RPMI7951 (cell line): ENCODE measurements at regions not wholly inside any gene's neighbourhood (a gene's known extent, or its start where the extent isn't known, plus 50 kb on each side); places are given as distances from the start of the nearest gene placed in this dataset.
"Not testable (repeated sequence)": the region's sequence is repeated elsewhere in the genome, so short reads cannot be mapped to it uniquely, and the experiment has no call there.

Experiments used
- DNase-seq: peaks from one replicate; pipeline ENCODE4 v3.0.0-alpha.2; 2012; ENCODE audit warnings: low read depth

- no peak for DNase-seq
Measured at GRCh38 chr21:18715606-18716005, 312.0 kb upstream of the TMPRSS15 start.

GRCh38 chr21:18716578-18717138 lies 313.1 kb upstream of the TMPRSS15 start:
- DNase-seq, result peak; percentile 3

GRCh38 chr21:18722193-18722592 lies 318.6 kb upstream of the TMPRSS15 start:
- DNase-seq, result no peak

- no peak for DNase-seq
Measured at GRCh38 chr21:18723171-18723570, 319.6 kb upstream of the TMPRSS15 start.

GRCh38 chr21:18725653-18726052 lies 322.1 kb upstream of the TMPRSS15 start:
- DNase-seq, result no peak

- no peak for DNase-seq
Measured at GRCh38 chr21:18741954-18742353, 338.4 kb upstream of the TMPRSS15 start.

- no peak for DNase-seq
Measured at GRCh38 chr21:18743531-18743930, 339.9 kb upstream of the TMPRSS15 start.

GRCh38 chr21:18744840-18745239 lies 341.3 kb upstream of the TMPRSS15 start:
- no peak for DNase-seq

- not testable (repeated sequence) for DNase-seq
Measured at GRCh38 chr21:18752894-18753293, 349.3 kb upstream of the TMPRSS15 start.

- DNase-seq, result peak; percentile 94
Measured at GRCh38 chr21:18756272-18756671, 352.7 kb upstream of the TMPRSS15 start.

- DNase-seq, result no peak
Measured at GRCh38 chr21:18759267-18759666, 355.7 kb upstream of the TMPRSS15 start.

GRCh38 chr21:18759751-18760161 lies 356.2 kb upstream of the TMPRSS15 start:
- DNase-seq, result no peak

- DNase-seq, result no peak
Measured at GRCh38 chr21:18760247-18760646, 356.7 kb upstream of the TMPRSS15 start.

- DNase-seq, result no peak
Measured at GRCh38 chr21:18764720-18765119, 361.1 kb upstream of the TMPRSS15 start.

GRCh38 chr21:18769599-18769998 lies 366.0 kb upstream of the TMPRSS15 start:
- DNase-seq, result no peak

- no peak for DNase-seq
Measured at GRCh38 chr21:18771845-18772380, 368.3 kb upstream of the TMPRSS15 start.

- DNase-seq, result peak; percentile 65
Measured at GRCh38 chr21:18772404-18772803, 368.8 kb upstream of the TMPRSS15 start.

- no peak for DNase-seq
Measured at GRCh38 chr21:18772897-18773296, 369.3 kb upstream of the TMPRSS15 start.

GRCh38 chr21:18776936-18777335 lies 373.4 kb upstream of the TMPRSS15 start:
- no peak for DNase-seq

- DNase-seq, result no peak
Measured at GRCh38 chr21:18782721-18783120, 379.1 kb upstream of the TMPRSS15 start.

- DNase-seq, result peak; percentile 6
Measured at GRCh38 chr21:18801468-18801867, 397.9 kb upstream of the TMPRSS15 start.

- DNase-seq, result no peak
Measured at GRCh38 chr21:18803624-18804023, 400.0 kb upstream of the TMPRSS15 start.

- no peak for DNase-seq
Measured at GRCh38 chr21:18810136-18810535, 406.6 kb upstream of the TMPRSS15 start.

GRCh38 chr21:18812308-18812707 lies 408.7 kb upstream of the TMPRSS15 start:
- no peak for DNase-seq
